IPS DF 19.7 (cell line): ENCODE measurements at regions not wholly inside any gene's neighbourhood (a gene's known extent, or its start where the extent isn't known, plus 50 kb on each side); places are given as distances from the start of the nearest gene placed in this dataset.
A peak's percentile ranks its signal among the peaks of the same experiment; 100 is the strongest.
"Not testable (repeated sequence)": the region's sequence is repeated elsewhere in the genome, so short reads cannot be mapped to it uniquely, and the experiment has no call there.

Experiments used
- DNase-seq: peaks from one replicate; pipeline ENCODE4 v3.0.0-alpha.2; 2013; ENCODE audit warnings: low read depth, low spot score

DNA sequence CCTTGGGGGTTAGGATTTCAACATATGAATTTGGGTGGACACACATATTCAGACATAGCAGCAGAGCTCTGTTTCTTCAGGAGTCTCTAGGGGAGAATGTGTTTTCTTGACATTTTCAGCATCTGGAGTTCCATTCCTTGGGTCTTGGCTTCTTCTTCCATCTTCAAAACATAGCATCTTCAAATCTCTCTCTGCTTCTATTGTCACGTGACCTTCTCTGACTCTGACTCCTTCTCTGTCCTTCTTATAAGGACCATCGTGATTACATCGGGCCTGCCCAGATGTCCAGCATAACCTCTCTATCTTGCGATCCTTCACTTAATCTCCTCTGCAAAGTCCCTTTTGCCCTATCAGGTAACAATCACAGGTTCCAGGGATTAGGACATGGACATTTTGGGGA is 101.0 kb upstream of the CHD6 start:
- no peak for DNase-seq

DNA sequence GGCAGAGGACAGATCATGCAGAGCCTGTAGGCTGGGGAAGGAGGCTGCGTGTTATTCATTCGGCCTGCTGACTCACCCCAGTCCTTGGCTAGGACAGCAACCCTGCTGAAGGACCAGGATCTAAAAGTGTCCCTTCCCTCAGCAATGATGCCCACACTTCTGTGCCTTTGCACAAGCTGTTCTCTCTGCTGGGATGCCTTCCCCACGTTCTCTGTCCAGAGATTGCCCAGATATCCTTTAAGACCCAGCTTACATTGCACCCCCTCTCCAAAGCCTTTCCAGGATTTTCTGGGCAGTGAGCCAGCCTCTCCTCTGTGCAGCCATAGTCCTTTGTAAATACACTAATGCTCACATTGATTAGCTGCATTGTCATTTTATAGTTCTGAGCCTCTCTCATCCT is 99.3 kb upstream of the CHD6 start:
- no peak for DNase-seq

DNA sequence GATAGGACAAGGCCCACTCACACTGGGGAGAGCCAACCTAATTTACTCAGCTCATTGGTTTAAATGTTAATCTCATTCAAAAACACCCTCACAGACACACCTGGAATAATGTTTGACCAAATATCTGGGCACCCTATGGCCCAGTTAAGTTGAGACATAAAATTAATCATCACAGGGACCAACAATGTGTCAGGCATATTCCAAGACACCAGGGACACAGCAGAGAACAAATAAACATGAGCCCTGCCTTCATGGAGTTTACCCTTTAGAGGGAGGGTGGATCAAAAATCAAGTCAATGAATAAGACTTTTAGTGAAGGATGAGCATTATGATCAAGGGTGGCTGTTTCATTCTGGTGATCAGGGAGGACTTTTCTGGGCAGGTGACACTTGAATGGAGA is 98.7 kb upstream of the CHD6 start:
- DNase-seq, result no peak

DNA sequence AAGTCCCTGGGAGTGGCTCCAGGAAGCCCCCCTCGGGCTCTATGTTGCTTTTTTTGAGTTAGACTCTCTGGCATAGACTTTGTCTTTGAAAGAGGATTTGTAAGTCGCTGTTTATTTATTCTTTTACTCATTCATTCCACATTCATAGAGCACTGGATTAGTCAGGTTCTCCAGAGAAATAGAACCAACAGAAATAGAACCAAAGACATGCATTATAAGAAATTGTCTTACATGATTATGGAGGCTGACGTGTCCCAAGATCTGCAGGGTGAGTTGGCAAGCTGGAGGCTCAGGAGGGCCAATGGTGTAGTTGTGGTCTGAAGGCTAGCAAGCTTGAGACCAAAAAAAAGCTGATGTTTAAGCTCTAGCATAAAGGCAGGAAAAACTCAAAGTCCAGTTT is 98.3 kb upstream of the CHD6 start:
- no peak for DNase-seq

DNA sequence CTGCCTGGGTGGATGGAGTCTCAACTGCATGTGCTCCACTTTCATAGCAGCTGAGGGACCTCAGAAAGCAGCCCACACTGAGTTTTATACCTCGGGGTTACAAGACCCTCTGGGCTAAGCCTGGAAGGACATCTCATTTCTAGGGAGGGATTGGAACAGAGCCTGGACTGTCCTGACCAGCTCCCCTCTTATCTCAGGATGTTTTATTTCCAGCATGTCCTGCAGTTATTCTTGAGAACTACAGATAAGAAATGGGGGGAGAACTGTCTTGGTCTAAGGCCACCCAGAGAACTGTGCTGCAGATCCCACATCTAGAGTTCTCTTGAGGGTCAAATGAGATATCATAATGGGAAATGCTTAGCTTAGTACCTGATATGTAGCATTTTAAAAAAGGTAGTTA is 97.3 kb upstream of the CHD6 start:
- no peak for DNase-seq

DNA sequence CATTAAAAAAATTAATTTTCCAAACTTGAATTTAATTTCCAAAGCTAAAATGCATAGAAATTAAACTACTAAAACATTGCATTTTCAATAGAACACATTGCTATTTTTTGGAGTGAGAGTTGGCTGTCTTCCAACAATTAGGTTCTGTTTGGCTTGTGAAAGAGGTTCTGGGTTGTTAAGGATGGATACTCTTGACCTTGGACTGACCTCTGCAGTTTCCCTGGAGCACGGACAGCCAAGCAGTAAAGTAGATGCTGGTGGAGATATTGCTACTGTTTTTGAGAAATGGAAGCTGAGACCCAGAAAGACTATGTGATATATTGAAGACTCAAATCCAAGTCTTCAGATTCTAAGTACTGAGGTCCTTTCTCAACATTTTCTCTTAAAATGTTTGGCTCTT is 95.9 kb upstream of the CHD6 start:
- DNase-seq, result no peak

DNA sequence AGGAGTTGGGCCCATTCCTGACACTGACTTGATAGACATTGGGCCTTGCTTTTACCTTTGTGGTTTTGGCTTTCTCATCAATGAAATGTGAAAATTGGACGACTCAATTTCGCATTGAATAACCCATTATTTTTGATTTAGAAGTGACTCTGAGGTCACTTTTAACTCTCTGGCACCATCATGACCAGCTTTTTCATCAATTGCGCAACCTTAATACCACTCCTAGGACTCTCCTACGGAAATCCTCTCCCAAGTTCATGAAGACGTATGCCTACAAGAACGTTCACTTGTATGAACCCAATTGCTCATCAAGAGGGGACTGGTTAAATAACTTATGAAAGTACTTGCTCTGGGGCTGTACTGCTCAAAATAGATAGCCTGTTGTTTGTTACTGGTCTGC is 86.7 kb upstream of the CHD6 start:
- DNase-seq, result no peak

DNA sequence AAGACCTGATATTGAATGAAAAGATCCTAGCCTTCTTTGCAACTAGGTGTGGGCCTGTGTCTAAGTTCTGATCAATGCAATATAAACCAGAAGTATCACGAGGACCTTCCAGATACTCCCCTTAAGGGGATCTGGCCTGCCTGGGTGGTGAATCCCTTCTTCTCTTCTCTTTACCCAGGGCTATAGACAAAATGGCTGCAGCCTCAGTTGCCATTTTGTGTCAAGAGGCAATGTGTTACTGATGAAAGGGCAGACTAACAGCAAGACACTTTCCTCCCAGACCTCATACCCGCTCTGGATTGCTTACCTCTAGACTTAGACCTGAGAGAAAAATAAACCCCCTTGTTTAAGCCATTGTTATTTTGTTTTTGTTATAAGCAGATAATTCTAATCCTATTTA is 84.5 kb upstream of the CHD6 start:
- DNase-seq, result no peak

DNA sequence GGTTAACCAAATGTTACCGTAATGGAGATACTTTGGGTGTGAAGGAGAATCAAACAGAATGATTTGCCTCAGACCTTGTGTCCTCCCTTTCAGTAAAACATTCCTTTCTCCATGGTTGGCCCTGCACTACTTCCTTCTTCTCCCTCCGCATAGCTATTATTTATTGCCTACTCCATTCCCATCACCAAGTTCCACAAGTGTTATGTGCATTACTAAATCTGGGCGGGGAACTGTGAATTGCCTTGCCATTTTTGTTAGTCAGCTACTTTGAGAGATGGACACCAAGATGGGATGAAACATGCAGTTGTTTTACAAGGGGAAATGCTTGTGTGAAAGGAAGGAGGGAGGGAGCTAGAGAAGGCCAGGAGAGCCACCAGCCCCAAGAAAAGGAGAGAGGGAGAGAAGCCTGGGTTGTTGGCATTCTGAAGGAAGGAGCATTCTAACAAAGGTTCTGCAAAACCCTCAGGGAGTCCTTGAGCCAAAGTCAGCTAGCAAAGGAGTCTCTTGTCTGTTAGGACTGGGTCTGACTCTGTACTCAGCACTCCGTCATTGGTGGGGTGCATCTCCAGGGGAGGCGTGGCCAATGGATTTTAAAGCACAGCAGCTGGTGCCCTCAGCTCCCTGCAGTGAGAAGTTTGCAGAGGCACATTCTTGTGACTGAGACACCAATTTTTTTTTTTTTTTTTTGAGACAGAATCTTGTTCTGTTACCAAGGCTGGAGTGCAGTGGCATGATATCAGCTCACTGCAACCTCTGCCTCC is 83.6 kb upstream of the CHD6 start:
- DNase-seq, result no peak

DNA sequence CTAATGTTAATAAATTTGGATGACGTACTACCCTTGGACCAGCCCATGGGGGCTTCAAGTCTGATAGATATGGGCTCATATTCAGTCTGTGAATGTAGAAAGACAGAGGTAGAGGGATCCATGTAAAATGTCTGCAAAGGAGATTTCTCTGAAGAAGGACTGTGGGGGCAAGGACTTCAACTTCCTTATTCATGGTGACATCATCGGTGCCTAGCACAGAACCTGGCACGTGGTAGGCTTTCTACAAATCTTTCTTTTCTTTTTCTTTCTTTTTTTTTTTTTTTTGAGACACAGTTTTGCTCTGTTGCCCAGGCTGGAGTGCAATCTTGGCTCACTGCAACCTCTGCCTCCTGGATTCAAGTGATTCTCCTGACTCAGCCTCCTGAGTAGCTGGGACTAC is 81.5 kb upstream of the CHD6 start:
- not testable (repeated sequence) for DNase-seq

DNA sequence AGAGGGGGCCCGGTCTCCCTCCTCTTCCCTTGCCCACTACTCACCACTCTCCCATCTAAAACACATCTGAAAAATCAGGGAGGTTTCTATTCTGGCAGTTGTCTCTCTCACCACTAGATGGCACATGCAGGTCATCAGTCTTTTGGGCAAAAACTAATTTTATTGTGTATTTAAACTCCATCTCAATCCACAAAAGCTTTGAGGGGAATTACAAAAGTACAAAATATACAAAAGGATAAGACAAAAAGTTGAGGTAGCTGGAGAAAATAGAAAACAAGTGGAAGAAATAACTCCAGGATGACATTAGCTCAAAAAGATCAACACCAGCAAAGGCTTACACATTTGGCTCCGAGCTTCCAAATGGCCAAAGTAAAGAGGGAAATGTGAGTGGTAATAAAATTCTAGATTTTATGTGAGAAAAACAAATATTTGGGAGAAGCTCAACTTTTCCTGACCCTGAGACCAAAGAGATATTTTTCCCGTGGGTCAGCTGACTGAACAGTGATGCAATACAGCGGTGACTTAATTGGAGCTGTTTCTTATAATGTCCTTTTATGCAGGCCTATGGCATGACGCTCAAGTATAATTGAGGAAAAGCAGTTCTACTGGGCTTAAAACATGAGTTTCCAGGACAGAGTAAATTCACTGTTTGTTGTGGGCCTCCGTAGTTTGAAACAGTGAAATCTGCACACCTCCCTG is 79.8 kb upstream of the CHD6 start:
- DNase-seq, result no peak

DNA sequence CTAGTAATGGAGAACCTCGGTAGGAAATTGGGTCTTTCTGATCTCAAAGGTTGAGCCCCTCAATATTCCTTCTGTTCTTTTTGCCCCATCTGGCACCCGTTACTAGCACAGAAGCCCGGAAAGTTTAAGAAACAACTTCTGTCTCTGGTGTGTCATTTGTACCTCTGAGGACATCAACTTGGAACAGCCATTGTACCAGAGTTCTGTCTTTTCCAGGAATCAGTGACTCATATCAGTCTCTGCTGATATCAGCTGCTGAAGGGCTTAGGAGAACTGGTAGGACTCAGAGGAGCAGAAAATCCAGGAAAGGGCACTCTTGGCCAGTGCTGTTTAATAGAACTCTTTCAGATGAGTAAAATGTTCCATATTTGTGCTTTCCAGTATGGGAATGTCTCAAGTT is 78.3 kb upstream of the CHD6 start:
- no peak for DNase-seq

DNA sequence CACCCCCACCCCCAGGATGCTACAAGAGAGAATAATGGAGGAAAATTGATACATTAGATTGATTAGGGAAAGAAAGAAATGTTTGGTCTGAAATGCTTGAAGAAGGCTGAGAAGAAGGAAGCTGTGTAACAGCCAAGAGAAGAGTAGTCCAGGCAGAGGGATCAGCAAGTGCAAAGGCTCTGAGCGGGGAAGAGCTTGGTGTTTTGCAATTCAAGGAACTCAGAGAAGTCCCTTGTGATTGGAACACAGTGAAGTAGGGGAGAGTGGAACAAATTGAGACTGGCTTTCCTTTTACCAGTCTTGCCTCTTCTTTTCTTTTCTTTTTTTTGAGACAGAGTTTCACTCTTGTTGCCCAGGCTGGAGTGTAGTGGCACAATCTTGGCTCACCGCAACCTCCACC is 76.6 kb upstream of the CHD6 start:
- DNase-seq, result no peak

DNA sequence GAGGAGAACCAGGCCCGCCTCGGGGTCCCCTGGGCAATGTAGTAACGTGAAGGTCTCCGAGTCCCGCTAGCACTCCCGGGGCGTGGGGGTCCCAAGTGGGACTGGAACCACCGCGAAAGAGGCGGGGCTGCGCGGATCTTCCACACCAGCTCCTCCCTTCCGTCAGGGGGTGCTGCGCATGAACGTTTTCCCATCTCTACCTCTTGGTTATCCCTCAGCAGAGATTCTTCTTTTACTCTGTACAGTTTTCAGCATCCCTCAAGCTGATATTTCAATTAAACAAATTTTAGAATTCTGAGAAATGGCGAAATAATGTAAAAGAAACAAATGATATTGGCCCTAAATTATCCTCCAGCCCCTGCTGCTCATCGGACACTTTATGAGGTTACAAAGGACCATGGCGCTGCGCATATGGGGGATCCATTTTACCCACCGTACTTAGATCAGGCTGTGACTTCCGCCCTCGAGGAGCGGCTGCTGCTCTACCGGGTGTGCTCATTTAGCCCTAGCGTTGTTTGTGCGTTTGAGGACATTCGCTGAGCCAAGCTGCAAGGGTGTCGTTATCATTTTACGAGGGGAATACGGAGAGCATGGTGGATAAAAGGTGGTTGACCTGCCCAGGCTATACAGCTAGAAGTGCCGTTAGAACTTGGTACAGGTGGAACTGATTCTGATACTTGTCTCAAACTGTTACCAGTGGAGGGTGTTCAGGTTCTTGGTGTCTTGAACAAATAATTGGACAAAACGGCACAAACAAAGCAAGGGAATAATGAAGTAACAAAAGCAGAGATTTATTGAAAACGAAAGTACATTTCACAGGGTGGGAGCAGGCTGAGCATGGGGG is 75.2 kb upstream of the CHD6 start:
- DNase-seq, result peak; percentile 81

DNA sequence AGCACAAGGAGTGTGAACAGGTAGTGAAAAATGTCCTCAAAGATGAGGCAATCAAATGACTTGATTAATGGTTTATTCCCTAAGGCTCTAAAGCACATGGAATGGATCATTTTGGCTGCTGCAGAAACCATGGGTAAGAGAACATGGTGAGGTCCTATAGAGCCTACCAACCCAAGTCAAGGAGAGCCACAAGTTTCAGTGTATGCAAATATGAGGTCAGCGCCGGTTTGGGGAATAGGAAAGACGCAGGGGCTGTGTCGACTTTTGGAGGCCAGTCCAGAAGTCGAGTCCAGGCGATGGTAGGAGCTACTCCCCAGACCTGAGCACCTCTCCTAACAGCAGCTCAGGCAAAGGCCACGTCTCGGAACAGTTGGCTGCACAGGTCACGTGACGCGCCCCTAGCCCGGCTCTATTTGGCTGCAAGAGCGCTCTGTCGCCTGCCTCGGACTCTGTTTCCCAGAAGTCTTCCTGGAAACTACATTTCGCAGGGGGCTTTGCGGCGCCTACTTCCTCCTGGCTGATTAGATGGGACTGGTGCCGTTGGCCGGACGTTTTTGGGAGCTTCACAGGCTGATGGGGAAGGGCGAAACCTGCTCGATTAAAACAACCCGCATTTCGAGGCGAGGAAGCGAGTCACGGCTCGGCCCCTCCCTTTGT is 74.4 kb upstream of the CHD6 start:
- peak; percentile 93 for DNase-seq

DNA sequence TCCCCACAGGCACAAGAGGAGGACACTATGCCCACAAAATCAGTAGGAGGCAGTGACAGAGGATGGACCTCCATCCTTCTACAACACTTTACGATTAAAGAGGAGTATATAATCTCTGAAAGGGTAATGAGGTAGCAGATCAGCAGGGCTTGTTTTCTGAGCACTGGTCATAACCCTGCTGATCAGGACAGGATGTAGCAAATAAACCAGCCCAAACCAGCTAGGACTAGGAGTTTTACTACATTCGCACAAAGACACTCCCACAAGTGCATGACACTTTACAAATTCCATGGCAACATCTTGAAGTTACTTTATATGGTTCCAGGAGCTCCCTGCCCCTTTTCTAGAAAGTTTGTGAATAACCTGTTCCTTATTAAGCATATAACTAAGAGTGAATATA is 73.3 kb upstream of the CHD6 start:
- no peak for DNase-seq

DNA sequence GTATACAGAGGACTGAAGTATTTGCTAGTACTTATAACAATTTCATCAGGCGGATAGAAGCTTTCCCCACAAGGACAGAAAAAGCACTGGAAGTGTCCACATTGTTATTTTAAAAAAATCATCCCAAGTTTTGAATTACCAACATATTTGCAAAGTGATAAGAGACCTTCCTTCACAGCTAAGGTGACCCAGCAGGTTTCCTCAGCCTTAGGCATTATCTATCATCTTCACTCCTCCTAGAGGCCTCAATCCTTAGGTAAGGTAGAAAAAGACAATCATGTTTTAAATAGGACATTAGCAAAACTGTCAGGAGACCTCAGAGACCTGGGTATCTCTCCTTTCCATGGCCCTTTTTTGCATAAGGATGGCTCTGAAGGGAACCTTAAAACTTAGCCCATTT is 72.5 kb upstream of the CHD6 start:
- no peak for DNase-seq

DNA sequence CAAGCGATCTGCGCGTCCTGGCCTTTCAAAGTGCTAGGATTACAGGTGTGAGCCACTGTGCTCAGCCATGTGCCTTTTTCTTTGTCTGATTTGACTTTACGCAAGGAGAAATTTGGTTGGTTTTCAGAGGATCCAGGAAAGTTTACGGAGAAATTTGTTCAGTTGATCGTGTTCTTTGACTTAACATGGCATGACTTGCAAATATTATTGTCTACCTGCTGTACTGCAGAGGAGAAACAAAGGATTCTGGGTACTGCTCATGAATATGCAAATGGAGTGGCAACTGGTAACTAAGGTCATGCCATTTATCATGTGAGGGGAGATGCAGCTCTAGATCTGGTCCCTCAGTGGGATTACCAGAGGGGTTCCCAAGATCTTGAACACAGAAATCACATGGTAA is 68.8 kb upstream of the CHD6 start:
- no peak for DNase-seq

DNA sequence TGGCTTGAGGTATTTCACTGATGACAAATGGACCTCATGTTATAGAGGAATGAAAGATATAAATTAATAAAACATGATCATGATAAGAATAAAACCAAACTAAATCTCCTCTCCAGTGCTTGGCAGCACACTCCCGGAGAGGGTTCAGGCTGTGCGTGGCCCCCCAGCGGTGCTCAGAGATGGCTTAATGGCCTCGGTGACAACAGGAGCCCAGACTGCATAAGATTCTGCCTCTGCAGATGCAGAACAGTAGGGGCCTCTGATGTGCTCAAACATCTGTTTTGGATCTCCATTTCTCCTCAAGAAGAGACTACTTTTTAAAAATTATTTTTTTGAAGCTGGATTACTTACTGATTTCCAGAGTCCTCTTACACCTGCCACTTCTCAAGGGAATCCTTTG is 67.0 kb upstream of the CHD6 start:
- not testable (repeated sequence) for DNase-seq

DNA sequence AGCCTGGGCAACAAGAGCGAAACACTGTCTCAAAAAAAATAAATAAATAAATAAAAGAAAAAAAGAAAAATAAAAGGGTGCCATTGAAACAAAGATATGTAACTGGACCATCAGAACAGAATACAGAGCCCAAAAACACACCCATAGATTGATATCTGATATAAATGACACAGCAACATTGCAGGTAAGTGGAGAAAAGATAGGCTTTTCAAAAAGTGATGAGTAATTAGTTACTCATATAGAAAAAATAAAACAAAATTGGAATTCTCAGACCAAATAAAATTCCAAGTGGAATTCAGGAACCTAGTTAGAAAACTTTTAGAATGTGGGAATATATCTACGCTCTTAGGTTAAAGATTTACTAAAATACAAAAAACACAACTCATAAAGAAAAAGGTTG is 60.6 kb upstream of the CHD6 start:
- no peak for DNase-seq

DNA sequence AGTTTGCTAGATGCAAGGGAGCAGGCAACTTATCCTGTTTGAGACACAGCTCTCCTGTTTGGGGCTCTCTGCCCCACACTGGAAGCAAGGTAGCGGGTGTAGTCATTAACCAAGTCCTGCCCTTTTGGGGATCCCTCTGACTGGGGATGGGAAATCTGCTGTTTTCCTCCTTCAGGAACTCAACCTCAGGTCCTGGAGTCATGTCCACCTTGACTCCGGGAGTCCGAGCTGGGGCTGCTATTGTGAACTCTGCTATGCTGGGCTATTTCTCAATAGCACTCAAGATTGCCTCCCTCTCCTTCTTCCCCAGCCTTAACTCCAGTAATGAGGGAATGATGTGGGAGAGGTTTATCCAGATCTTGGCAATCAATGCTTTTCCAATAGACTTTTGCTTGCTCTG is 54.1 kb upstream of the CHD6 start:
- no peak for DNase-seq

DNA sequence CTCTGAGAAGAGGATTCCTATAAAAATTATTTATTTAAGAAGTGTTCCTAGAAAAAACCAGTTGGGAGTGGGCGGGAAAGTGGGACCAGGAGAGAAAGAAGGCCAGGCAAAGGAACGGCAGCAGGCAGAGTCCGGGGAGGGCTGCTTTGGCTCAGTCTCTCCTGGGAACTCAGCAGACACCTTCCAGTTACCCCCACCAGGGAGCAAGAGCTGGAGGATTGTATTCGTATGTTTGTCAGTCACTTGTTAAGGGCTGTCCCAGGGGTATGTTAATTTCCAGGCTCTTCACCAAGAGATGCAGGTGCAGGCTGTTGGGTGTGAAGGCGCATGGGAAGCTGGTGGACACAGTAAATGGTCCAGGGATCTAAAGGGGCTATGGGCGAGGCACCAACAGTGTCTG is 53.0 kb upstream of the CHD6 start:
- DNase-seq, result no peak
